ENCODE measurements at regions not wholly inside any gene's neighbourhood (a gene's known extent, or its start where the extent isn't known, plus 50 kb on each side); places are given as distances from the start of the nearest gene placed in this dataset.

DNA sequence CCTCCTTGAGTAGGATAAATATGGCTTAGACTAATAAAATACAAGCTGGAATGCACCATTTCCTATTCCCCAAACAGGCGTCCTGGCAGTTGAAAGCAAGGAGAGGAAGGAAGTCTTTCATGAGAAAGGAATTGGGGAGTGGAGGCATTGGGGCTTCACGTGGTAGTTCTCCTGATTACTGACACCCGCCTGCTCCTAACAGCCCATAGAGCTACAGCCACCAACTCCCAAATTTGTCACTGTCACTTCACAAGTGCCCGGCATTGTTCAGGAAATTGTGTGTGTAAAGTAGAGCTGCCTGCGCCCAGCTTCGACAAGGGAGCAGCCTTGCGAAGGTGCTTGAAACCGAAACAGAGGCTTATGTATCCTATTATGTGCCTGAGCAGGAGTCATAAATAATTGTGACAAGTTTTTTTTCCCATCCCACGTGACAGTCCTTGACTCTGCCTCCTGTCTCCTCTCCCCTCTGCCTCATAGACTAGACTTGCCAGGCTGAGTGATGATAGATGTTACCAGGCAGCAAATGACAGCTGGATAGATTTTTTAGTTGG is 301.7 kb upstream of the ZFP64 start:
- Histone ChIP-seq H2BK20ac (ENCODE audit: low read length) (no peak overlapping the region), H3K27me3 (replicated peaks in 1 of 4; ENCODE audit: control insufficient read depth in 3 of 4, extremely low read depth in 1 of 4, insufficient read depth in 3 of 4, low read length in 3 of 4) (no peaks in the 10 kb centered on the region), H3K4me2 (ENCODE audit: insufficient read depth in 1 of 2, low read depth in 2 of 2, low read length in 2 of 2) (no peak overlapping the region), H2AK5ac (ENCODE audit: low read depth, low read length) (no peak overlapping the region), H4K20me1 (replicated peaks in 1 of 2; ENCODE audit: control insufficient read depth in 1 of 2, insufficient read depth in 2 of 2, low read length in 2 of 2) (no peaks in the 10 kb centered on the region), H2BK15ac (ENCODE audit: low read length) (no peak overlapping the region), H3K56ac (replicated peaks; ENCODE audit: insufficient read length, low read depth, low read length) (no peak overlapping the region), H2AFZ (ENCODE audit: low read length) (peak overlapping the region; percentile 63), H3K23me2 (ENCODE audit: low read depth, low read length) (no peaks in the 10 kb centered on the region), H3K9ac (replicated peaks in 1 of 4; ENCODE audit: extremely low read depth in 1 of 4, low read depth in 3 of 4, low read length in 3 of 4) (no peak overlapping the region), H3K79me2 (ENCODE audit: control insufficient read depth in 1 of 2, insufficient read depth in 2 of 2, low read length in 2 of 2) (no peaks in the 10 kb centered on the region), H3K36me3 (ENCODE audit: control insufficient read depth in 2 of 4, insufficient read depth in 4 of 4, low read length in 3 of 4) (no peaks in the 10 kb centered on the region), H3K9me3 (ENCODE audit: insufficient read depth in 2 of 2, low read depth in 1 of 2, low read length in 1 of 2) (no peaks in the 10 kb centered on the region), H3K14ac (ENCODE audit: insufficient read length) (no peak overlapping the region), H4K5ac (ENCODE audit: insufficient read length, low read depth, low read length) (no peak overlapping the region), H3K18ac (ENCODE audit: extremely low read depth, low read length) (no peak overlapping the region), H2BK5ac (ENCODE audit: low read depth, low read length) (no peak overlapping the region), H3K27ac (ENCODE audit: low read depth, low read length) (no peak overlapping the region), H4K8ac (ENCODE audit: extremely low read depth, insufficient read depth, low read length) (no peak overlapping the region), H2BK120ac (replicated peaks; ENCODE audit: low read depth, low read length) (no peak overlapping the region), H3K4me1 (replicated peaks in 1 of 4; ENCODE audit: control insufficient read depth in 3 of 4, insufficient read depth in 4 of 4, low read length in 3 of 4) (no peaks in the 10 kb centered on the region), H4K91ac (replicated peaks; ENCODE audit: insufficient read length, low read length) (no peak overlapping the region), H2BK12ac (ENCODE audit: low read depth, low read length) (no peak overlapping the region), H3K4me3 (ENCODE audit: extremely low read depth in 1 of 4, insufficient read depth in 2 of 4, low read depth in 3 of 4, low read length in 4 of 4) (no peak overlapping the region), H3K23ac (ENCODE audit: insufficient read length) (no peak overlapping the region), H3K4ac (replicated peaks; ENCODE audit: insufficient read length, low read depth, low read length) (no peak overlapping the region), H3K79me1 (ENCODE audit: low read depth, low read length) (no peaks in the 10 kb centered on the region)
- WGBS, 2 experiments (ENCODE audit: extremely low coverage in 1 of 2, insufficient coverage in 1 of 2, insufficient read length in 1 of 2, insufficient replicate concordance in 2 of 2, low coverage in 1 of 2, low lambda C conversion rate in 2 of 2, missing lambda C conversion rate in 1 of 2) = 90% methylated on average over 9 of the region's 9 CpGs; no CpG with 5 or more reads in 1 of the 2 experiments
- ChIA-PET CTCF (ENCODE audit: partially characterized antibody) (no interaction called here), POLR2A (ENCODE audit: partially characterized antibody) (no interaction called here)
- DNase-seq (ENCODE audit: low read depth in 1 of 2, low spot score in 2 of 2) (no peak), FAIRE-seq (no peak)
- TF ChIP-seq SAP30 (IDR thresholded peaks at IDR 0.05; ENCODE audit: insufficient read depth, insufficient replicate concordance, low read length) (no peak), HDAC2 (IDR thresholded peaks at IDR 0.05; ENCODE audit: borderline replicate concordance in 1 of 2, low read depth in 2 of 2, low read length in 2 of 2) (no peak), BRCA1 (IDR thresholded peaks at IDR 0.05; ENCODE audit: low read depth, low read length) (no peak), CHD1 (IDR thresholded peaks at IDR 0.05; ENCODE audit: low read depth, low read length) (no peak), NRF1 (IDR thresholded peaks at IDR 0.05; ENCODE audit: low read depth, low read length) (no peak), GTF2F1 (IDR thresholded peaks at IDR 0.05; ENCODE audit: borderline replicate concordance, low read depth, low read length) (no peak), FOSL1 (IDR thresholded peaks at IDR 0.05; ENCODE audit: insufficient read depth, low read depth, low read length) (no peak), JUND (IDR thresholded peaks at IDR 0.05; ENCODE audit: low read length) (no peak), SP1 (IDR thresholded peaks at IDR 0.05; ENCODE audit: low read depth, low read length) (no peak), SIX5 (IDR thresholded peaks at IDR 0.05; ENCODE audit: low read depth, low read length) (no peak), SIRT6 (IDR thresholded peaks at IDR 0.05; ENCODE audit: low read length) (no peak)
- TF ChIP-seq, protein P1, sequence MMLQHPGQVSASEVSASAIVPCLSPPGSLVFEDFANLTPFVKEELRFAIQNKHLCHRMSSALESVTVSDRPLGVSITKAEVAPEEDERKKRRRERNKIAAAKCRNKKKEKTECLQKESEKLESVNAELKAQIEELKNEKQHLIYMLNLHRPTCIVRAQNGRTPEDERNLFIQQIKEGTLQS (IDR thresholded peaks at IDR 0.05; ENCODE audit: insufficient read depth, low read depth, low read length) = no peak
- TF ChIP-seq, protein P2, sequence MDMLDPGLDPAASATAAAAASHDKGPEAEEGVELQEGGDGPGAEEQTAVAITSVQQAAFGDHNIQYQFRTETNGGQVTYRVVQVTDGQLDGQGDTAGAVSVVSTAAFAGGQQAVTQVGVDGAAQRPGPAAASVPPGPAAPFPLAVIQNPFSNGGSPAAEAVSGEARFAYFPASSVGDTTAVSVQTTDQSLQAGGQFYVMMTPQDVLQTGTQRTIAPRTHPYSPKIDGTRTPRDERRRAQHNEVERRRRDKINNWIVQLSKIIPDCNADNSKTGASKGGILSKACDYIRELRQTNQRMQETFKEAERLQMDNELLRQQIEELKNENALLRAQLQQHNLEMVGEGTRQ (IDR thresholded peaks at IDR 0.05; ENCODE audit: low read length) = no peak

Measured in H1 (cell line).